COR-L47 (cell line): ENCODE measurements at regions not wholly inside any gene's neighbourhood (a gene's known extent, or its start where the extent isn't known, plus 50 kb on each side); places are given as distances from the start of the nearest gene placed in this dataset.

Experiments
- DNase-seq: peaks from one replicate; lab custom pipeline; 2025; lab: John Stamatoyannopoulos, UW

DNA sequence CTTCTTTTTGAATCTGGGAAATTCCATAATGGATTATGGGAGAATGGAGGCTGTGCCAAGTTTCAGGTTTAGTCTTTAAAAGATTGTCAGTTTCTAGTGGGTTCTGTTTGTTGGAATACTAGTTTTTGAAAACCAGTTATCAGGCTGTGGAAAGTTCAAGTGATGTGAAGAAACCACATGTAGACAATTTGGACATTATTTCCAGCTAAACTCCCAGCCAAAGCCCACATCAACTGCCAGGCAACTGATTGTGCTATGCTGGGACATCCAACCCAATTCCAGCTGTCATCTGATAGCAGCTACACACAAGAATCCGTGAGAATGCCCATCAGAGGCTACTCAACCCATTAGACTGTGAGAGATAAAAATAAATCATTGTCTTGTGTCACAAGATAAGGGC, 546.1 kb upstream of the ADAMTS5 start:
- no peak for DNase-seq

DNA sequence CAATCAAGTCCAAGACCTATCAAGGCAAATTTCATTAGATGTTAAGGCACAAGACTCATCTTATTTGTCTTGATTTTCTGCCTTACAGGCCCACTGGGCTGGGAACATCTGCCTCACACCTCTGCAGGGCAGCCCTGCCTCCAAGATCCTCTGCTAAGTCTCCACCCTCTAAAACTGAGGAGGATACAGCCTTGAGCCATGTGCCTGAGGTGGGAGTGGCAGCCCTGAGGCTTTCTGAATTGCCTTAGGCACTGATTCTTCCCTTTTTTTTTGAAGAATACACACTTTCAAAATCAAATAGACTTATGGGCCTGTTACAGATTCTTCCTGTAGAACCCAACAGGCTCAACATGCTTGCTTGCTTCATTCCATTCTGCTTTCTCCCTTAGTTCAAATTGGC, 544.3 kb upstream of the ADAMTS5 start:
- DNase-seq, result no peak

DNA sequence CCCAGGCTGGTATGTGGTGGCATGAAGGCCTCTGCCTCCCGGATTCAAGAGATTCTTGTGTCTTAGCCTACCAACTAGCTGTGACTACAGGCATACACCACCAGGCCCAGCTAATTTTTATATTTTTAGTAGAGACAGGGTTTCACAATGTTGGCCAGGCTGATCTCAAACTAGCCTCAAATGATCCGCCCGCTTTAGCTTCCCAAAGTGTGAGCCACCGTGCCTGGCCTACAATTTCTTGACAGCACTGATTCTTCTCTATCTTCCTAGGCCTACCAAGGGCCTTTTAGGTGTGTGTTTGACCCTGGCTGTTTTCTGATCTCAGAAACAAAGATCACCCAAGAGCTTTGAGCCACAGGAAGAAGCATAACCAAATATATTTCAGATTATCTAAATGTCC, 540.8 kb upstream of the ADAMTS5 start:
- no peak for DNase-seq

DNA sequence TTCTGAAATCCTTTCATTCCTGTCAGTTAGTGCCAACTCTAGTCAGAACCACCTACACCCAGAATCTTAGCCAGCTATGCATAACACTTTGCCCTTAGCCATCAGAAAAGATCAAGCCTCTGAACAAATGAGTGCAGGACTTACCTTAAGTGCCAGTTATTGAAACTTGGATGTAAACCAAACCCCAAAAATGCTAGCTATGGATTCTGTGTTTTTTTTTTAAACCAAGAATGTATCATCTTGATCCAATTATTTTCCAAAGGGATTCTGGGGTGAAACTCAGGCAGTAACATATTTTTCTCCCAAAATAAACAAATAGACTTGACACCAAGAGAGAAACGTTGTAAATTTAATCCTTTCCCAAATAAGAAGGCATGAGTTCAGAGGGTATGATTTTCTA, 538.6 kb upstream of the ADAMTS5 start:
- no peak for DNase-seq

DNA sequence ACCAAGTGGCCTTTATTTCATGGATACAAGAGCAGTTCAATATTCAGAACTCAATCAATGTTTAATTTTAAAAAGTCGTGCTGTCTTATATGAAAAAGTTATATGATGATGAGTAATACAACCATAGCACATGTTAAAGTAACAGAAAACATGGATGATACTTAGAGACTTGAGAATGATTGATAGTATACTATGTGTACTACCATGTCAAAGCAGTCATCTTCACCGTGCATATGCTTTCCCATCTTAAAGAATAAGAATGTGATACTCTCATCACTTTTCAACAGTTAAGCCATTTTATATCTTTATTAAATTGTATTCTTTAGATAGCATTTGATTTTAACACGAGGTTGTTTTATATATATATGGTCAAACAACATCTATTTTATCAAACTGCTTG, 535.9 kb upstream of the ADAMTS5 start:
- no peak for DNase-seq

DNA sequence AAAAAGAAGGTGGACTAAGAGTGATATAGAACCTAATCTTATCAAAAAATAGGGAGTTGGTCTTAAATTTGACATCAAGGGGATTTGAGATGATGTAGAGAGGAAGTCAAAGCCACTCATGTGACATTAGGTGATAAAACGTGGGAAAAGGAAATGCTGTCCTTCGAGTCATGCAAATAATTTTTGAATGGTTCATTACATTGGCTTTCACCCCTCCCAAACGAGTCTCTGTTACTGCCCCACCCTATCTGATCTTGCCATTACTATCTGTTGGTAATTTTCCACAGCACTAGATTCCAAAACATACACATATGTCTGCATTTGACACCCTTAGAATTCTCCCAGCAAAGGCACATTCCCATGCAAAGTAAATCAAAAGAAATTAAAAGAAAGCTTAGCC, 531.1 kb upstream of the ADAMTS5 start:
- no peak for DNase-seq

DNA sequence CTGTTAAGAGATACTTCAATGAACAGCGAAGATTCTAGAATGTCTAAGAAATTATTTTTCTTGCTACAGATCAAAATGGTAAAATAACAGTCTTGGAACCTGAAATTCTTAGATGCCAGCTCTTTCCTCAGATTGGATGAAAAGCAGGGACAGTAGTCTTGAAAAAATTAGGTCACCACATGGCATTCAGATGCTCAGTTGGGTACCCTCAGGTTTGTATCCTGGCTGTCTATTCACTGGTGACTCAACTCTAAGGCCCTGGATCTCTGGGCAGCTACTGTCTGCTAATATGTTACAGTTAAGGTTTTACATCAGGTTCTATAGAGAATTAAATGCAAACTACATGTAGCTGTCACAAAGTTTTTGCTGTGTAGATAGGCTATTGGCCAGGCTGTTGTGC, 528.9 kb upstream of the ADAMTS5 start:
- no peak for DNase-seq

DNA sequence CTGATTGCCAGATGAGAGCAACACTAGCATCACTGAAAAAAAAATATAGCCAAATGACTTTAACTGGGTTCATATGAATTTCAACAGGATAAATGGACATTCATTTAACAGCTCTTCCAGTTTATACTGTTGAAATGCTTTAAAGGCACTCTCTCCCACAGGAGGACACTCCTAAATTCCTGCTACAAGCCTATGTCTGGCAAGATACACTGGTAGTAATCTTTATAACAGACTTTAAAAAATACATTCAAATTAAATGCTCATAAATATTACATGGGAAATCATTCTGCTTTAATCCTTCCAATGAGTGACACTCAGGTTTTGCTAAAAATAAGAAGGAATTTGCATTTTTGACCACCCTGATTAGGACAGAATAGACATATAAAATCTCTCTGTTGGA, 526.7 kb upstream of the ADAMTS5 start:
- no peak for DNase-seq

DNA sequence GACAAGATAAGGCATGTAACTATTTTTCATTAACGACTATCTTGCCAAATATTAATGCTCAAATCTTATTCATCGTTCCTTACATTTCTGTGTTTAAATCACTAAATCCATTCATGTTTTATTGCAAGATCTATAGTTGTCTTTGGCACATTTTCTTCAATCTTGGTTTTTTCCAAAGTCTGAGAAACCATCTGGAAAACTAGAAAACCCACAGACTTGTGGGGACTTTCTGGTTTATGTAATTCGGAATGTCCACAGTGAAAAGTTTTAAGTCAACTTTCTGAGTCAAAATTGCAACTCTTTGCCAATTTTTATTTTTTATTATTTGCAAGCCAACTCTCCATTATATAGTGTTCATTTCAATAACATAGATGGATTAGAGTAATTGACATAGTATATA, 520.8 kb upstream of the ADAMTS5 start:
- DNase-seq, result no peak

DNA sequence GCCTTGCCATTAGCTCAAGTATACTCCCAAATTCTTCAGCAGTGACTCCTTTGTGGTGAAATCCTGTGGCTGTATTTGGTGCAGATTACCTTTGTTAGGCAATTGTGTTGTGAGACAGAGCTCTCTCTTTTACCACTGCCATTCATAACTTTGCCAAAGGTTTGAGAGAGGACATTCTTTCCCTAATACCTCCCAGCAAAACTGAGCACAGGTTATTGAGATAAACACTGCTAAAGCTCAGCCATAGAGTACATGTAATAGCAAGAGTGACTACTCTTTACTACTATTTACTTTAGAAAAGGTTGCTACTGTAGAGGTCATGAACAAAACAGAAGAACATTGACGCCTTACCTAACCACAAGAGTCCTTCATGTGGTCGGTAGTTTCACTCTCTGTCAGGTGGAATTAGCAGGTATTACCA, 514.0 kb upstream of the ADAMTS5 start:
- no peak for DNase-seq

DNA sequence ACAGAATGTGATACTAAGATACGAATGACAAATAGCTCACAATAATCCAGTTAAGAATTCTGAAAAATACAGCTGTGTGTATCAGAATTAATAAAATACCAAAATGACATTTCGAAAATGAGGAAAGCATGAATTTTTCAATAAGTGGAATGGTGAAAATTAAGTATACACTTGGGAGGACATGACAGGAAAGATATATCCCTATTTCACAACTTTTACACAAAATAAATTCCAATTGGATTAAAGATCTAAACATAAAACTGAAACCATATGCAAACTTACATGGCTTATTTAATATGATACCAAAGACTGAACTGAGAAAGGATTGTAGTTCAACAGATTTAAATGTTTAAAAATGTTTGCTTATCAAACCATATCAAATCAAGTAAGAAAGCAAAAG, 510.4 kb upstream of the ADAMTS5 start:
- no peak for DNase-seq

DNA sequence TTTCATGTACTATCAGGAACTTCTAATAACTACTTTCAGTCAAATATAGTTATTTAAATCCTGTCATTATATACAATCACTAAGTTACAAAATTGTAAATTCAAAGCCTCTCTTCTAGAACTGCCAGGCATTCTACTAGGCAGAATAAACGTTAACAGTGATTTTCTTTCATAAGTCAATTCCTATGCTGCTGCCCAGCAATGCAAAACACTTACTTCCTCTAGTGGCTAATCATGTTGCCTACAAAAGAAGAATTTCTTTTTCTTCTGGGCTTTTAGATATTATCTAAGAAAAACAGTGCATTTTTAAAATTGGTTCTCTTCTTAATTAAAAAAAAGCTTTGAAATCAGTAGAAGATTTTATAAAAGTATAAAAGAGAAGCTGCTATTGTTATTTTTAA, 509.8 kb upstream of the ADAMTS5 start:
- DNase-seq, result no peak

DNA sequence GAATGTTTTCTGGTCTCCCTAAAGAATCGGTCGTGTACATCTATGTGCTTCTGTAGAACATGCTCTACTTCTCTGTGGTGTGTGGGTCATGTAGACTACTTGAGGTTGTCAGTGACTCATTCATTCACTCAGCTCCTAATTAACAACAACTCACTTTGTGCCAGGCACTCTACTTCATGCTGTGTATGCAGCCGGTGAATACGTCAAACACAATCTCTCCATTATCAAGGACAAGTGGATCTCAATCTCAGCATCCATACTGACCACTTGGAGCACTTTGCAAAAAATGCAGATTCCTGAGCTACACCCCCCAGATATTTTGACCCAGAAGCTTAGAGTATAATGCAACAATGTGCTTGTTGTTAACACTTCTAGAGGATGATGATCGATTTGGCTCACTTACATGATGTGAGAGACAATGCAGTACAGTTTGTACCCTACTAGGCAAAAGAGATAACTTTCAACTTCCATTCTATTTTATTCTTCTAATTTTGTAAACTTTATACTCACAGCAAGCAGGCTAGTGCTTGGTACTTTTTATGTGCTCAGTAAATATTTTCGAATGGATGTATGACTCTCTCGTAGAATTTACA, 508.6 kb upstream of the ADAMTS5 start:
- DNase-seq, result no peak

DNA sequence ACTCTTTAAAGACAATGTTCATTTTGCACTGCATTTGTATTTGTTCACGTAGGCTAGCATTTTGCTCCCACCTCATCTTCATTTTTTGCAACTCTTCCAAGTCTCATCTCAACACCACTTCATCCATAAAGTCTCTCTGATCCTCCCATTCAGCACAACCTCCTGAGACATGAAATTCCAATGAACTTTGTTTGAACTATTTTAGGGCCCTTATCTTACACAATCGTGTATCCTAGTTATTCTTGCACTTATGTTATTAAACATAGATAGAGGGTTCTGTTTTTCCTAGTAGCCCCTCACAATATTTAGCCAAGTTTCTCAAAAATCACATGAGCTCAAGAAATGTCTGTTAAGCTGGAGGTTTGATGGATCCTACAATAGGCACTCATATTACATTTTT, 500.5 kb upstream of the ADAMTS5 start:
- DNase-seq, result no peak

DNA sequence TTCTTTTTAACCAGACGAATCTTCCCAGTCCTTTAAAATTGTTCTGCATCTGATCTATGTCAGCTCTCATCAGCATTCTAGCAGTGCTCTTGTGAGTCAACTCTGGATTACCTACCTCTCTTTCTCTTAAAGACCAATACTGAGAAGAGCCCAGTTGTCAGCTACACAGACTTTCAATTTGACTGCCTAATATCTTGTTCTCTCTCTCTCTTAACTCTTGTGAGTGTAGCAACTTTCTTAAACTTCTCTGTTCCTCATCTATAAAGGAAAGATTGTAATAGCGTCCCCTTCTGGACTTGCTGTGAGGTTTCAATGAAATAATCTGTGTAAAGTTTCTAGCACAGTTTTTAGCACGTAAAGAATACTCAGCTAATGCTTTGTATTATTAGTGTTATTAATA, 499.3 kb upstream of the ADAMTS5 start:
- no peak for DNase-seq

DNA sequence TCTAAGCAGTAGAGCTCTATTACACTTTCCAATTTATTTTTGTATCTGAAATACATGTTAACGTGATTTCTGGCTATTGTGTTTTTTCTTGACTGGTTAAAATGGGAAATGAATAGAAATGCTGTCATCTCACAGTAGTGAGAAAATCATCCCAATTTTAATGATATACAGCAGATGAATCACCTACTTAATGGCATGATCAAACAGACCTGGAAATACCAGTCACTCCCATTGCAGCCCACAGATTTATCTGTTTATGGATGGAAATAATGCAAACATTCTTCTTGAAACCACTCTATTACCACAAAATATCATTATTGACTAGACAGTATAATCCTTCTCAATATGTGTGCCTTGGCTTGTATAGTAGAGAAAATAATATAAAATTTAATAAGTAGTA, 497.8 kb upstream of the ADAMTS5 start:
- no peak for DNase-seq

DNA sequence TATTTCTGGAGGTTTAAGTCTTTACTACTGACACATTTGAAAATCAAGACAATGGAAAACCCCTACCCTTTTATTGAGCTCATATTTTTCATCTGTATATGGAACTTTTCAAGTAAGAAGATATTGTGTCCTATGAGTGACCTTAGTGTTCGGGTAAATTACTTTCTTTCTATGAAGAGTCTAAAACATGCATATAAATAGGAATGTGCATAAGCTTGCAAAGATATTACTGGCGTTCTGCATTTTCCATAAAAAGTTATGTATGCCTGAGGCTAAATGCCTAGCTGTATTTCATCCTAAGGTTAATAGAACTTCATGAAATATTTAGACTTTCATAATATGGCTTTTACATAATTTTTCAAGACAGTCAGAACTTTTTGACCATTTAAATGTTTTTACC, 495.8 kb upstream of the ADAMTS5 start:
- DNase-seq, result no peak

DNA sequence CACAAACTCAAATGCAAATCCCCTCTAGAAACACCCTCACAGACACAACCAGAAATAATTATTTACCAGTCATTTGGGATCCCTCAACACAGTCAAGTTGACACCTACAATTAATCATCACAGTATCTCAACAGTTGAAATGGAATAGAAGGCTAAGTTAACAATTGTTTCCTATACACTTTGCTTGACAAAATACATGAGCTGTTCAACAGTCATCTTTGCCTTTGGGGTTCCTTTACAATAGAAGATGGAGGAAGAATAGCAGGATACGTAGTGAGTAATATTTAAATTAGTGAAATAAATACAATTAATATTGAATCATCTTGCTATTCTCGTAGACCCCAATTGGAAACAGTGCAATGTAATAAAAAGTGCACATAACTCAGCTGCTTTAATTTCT, 487.3 kb upstream of the ADAMTS5 start:
- no peak for DNase-seq

DNA sequence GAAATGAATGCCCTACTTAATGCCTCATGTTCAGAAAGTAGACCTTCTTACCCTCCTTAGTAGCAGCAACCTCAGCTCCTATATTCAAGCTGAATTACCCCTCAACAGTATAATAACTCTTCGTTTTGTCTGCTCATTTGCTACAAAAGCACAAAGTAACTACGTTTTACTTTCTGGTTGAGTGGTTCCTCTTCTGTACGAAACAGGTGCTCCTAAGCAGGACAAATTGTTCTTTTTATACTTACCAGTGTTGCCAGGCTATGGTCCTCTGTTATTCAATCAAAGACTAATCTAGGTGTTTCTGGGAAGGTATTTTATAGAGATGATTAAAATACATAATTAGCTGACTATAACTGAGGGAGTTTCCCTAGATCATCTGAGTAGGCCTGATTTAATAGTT, 484.2 kb upstream of the ADAMTS5 start:
- DNase-seq, result no peak

DNA sequence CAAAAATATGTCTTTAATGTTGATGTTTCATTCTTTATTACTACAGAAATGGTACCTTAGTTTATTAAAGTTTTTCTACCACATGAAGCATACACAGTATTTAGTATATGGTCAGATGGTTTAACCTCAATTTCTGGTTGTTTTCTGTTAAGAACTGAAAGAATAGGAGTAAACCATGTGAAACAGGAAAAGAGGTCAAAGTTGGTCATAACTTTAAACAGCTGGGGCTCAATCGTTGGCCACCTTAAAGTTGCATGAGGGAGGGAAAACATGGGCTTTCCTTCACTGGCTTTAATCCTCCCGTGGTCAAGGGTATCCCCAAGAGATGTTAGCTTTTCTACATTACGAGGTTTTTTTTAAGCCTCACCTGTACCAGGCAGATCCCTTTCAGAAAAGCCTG, 483.3 kb upstream of the ADAMTS5 start:
- DNase-seq, result no peak

DNA sequence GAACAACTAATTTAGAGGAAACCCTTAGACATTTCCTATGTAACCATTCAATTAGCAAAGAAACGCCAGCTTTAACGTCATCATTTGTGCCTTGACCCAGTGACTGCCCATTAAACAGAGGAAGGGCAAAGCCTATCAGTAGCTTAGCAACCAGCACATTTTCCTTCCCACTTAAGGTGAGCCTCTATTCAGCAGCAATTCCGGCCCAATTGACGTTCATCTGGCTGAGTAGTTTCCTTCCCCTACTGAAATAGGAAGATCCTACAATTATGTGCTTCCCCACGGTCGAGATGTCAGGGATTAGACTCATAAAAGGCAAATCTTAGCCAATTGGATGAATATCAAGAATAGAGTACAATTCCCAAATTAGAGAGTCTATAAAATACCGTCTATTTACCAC, 482.1 kb upstream of the ADAMTS5 start:
- no peak for DNase-seq

DNA sequence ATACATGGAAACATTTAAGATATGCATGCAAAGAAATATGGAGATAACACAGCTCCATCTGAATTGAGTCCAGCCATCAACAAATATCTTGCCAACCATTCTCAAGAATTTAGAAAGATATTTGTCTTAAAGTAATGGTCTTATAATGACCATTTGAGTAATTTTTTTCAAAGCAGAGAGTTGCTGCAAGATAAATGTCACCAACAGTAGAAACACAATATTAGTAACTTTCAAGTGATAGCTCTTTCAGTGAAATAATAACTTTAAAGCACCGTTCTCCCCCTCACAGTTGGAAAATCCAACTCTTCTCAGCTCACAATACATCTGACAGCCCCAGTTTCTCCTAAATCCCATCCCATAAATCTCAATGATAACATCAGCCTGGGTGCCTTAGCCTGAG, 481.0 kb upstream of the ADAMTS5 start:
- no peak for DNase-seq

DNA sequence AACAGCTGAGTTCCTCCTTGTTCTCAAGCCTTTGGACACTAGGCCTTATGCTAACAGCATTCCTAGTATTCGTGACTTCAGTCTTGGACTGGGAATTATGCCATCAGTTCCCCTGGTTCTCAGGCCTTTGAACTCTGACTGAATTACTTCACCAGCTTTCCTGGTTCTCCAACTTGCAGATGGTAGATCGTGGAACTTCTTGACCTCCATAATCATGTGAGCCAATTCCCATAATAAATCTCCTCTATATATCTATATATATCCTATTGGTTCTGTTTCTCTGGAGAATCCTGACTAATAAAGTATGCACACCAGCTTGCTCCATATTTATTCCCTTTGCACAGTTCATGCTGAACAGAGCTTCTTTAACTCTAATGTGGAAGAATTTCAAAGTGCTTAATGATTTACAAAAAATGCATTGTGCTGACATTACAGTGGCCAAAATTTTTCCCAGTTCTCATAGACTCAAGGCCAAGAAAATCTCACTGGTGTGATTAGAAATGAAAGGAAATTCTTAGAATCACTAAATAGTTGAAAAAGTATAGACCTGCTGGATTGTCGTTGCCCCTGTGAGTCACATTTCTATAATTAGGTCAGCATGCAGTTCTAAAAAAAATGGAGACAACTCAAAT, 462.9 kb upstream of the ADAMTS5 start:
- no peak for DNase-seq

DNA sequence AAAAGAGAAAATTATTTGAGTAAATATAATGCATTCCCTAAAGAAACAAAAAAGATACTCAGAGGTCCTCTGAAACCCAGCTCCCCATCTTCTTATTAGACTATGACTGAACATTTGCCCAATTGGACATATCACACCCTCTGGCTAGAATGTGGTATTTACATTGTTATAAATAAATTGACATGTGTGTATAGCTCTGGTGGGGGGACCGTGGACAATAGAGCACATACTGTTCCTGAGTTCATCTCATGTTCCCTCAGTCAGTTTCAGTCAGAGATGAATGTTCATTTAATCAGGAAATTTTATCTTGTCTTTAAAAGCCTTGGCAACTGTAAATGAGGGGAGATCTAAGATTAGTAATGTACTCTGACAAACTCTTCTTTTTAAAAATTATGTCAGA, 459.3 kb upstream of the ADAMTS5 start:
- DNase-seq, result no peak

DNA sequence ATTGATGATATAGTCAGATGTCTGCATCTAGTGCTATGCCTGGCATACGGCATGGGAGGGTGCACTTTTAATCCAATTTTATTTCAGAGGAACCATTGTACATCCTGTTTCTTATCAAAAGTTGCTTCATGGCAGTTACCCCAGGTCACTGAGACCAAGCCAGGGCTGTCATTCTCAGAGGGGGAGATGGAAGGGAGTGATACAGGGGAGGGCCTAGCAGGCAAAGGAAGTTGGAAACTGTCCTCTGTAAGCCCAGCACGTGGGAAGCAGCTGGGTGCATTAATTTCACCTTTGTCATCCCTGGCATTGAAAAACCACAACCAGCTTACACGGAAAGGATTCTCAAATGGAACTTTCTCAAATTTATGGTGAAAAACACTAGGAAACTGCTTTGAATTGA, 458.7 kb upstream of the ADAMTS5 start:
- no peak for DNase-seq
